Esophagus squamous epithelium (tissue), 5 donors: ENCODE measurements at regions not wholly inside any gene's neighbourhood (a gene's known extent, or its start where the extent isn't known, plus 50 kb on each side); places are given as distances from the start of the nearest gene placed in this dataset.

Source experiments
- DNase-seq: peaks from one replicate; lab custom pipeline; 2025; lab: John Stamatoyannopoulos, UW
- H3K27ac ChIP-seq, 4 donors: fragments of 200-600 bp; sonication (generic); one replicate each; pipeline ENCODE4 v1.5.1; 2016 to 2019; ENCODE audit warnings: mild to moderate bottlenecking in 1 of 4
- H3K27me3 ChIP-seq, 4 donors: fragments of 200-600 bp; sonication (generic); 1 replicate in 3 of 4; 2 replicates in 1 of 4; pipeline versions ENCODE4 v1.5.1 to v1.6.0; 2017 to 2021; ENCODE audit warnings: antibody characterized with exemption in 1 of 4
- H3K36me3 ChIP-seq, 3 donors: fragments of 200-600 bp; sonication (generic); one replicate each; pipeline ENCODE4 v1.5.1; 2016 to 2019
- H3K4me1 ChIP-seq, 3 donors: fragments of 200-600 bp; sonication (generic); one replicate each; pipeline ENCODE4 v1.5.1; 2017 to 2019
- H3K4me3 ChIP-seq, 4 donors: fragments of 200-600 bp; sonication (generic); 1 replicate in 3 of 4; 2 replicates in 1 of 4; pipeline ENCODE4 v1.5.1; 2016 to 2019; ENCODE audit warnings: mild to moderate bottlenecking in 2 of 4, moderate library complexity in 1 of 4
- H3K9me3 ChIP-seq, 3 donors: fragments of 200-600 bp; sonication (generic); one replicate each; pipeline ENCODE4 v1.5.1; 2016 to 2019
- CTCF ChIP-seq, 6 experiments: fragments of 450-650 bp in 4 of 6; fragments of 200-600 bp in 2 of 6; sonication (generic) in 2 of 6; IDR thresholded peaks; one replicate each; pipeline ENCODE4 v1.5.1; 2016 to 2019; ENCODE audit warnings: antibody characterized with exemption in 6 of 6, mild to moderate bottlenecking in 4 of 6, moderate library complexity in 4 of 6
- POLR2A ChIP-seq, 4 donors: fragments of 450-650 bp; IDR thresholded peaks; one replicate each; pipeline ENCODE4 v1.6.1; 2017; ENCODE audit warnings: antibody characterized with exemption in 4 of 4, mild to moderate bottlenecking in 4 of 4, moderate library complexity in 3 of 4
- WGBS, 2 donors: methylation state at CpG; one replicate each; pipeline ENCODE4 v1.1.5; 2018; 5-methylcytosine and 5-hydroxymethylcytosine counted together
- intact Hi-C: fragments of 100-400 bp; cut with DNase I; formaldehyde crosslinking; loops from one replicate; pipeline ENCODE4 v1.15.0; 2022
- donor health status: DM: yes; HTN: yes; CAD: no.

DNA sequence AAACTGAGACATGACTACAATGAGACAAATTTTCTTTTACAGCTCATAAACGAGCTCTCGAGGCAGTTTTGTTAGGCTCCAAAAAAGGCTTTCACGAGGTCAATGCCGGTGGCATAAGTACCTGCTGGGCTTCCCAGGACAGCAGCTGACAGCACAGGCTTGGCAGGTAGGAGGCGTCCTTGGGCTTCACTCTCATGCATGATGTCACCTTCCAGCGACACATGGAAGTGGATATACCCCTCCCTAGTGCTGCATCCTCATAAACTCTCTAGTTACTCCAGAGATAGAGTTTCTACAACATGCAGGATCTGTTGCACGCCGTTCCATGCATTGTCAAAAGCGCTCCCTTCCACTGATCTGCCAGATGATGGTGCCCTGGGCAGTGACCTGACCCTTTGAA is 112.5 kb upstream of the PAXBP1 start:
- no peak for DNase-seq
- Histone ChIP-seq H3K27ac (no peak overlapping the region), H3K4me3 (no peak overlapping the region), H3K9me3 (no peaks in the 10 kb centered on the region), H3K4me1 (no peaks in the 10 kb centered on the region), H3K36me3 (no peaks in the 10 kb centered on the region), H3K27me3 (peaks cover 0 to 6% (median 0%) of the 10 kb centered on the region in 4 donors)
- intact Hi-C loops = no loop called here
- TF ChIP-seq CTCF (IDR thresholded peaks at IDR 0.05) (no peak), POLR2A (IDR thresholded peaks at IDR 0.05) (no peak)
- 69 to 78% methylated on average over 9 of the region's 9 CpGs for WGBS, 2 donors

DNA sequence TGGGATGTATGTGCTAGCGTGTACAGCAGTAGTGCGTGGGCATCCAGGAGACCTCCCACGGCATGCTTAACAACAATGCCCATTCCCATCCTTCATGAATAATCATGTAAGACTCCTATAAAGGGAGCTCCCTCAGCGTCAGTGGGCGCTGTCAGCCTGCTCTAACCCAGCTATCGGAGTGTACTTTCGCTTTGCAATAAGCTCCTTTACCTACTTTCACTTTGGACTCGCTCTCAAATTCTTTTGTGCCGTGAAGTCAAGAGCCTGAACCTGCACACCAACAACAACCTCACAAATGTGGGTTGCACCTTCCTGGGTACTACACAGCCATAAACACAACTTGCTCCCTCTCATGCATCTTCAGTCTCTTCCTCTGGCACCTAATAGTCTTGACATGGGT is 114.8 kb upstream of the PAXBP1 start:
- intact Hi-C loops = no loop called here
- Histone ChIP-seq H3K4me3 (peak overlapping the region in 1 of 4 donors; percentile 45), H3K36me3 (no peaks in the 10 kb centered on the region), H3K4me1 (no peaks in the 10 kb centered on the region), H3K27ac (no peak overlapping the region), H3K27me3 (peaks cover 0 to 10% (median 0%) of the 10 kb centered on the region in 4 donors), H3K9me3 (no peaks in the 10 kb centered on the region)
- 70 to 87% methylated on average over 9 of the region's 9 CpGs for WGBS, 2 donors
- TF ChIP-seq CTCF (IDR thresholded peaks at IDR 0.05) (no peak), POLR2A (IDR thresholded peaks at IDR 0.05) (no peak)
- no peak for DNase-seq

DNA sequence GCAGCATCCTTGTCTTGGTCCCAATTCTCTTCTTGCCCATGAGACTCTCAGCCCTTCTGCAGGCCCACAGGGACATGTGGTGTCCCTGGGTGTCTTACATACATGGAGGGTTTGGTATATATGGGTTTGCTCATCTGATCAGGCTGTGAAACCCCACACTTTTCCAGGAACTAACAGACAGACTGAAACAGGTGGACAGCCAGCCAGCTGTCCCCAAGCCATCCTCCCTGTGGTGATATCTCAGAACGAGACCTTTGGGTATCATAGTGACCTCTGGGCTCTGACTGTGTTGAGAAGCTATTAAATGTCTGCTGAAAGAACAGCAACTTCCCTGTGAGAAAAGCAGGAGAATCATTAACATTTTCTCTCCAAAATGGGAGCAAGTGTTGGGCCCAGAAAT is 115.5 kb upstream of the PAXBP1 start:
- Histone ChIP-seq H3K4me3 (no peak overlapping the region), H3K9me3 (no peaks in the 10 kb centered on the region), H3K4me1 (no peaks in the 10 kb centered on the region), H3K27ac (no peak overlapping the region), H3K36me3 (no peaks in the 10 kb centered on the region), H3K27me3 (peaks cover 0 to 10% (median 0%) of the 10 kb centered on the region in 4 donors)
- no peak for TF ChIP-seq POLR2A (IDR thresholded peaks at IDR 0.05)
- TF ChIP-seq CTCF (IDR thresholded peaks at IDR 0.05) = no peak
- 43 to 75% methylated on average over 1 of the region's 1 CpG for WGBS, 2 donors
- no peak for DNase-seq
- intact Hi-C loops = no loop called here

DNA sequence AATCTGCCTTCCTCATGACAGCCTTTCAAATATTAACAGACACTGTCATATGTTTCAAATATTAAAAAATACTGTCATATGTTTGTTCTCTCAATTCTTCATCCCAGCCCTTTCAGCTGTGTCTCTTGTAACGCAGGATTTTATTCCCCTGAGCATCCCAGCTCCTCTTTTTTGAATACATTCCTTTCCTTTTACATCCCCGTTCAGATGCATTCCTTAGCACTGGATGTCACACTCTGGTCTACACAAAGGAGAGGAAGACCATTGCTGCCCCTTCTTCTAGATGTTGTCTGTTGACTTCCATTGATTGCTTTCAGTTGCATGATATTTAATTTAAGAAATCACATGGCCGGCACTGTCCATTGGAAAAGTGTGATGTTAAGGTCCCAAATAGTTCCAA is 117.4 kb upstream of the PAXBP1 start:
- intact Hi-C loops = no loop called here
- TF ChIP-seq POLR2A (IDR thresholded peaks at IDR 0.05) = no peak
- TF ChIP-seq CTCF (IDR thresholded peaks at IDR 0.05) = no peak
- H3K27ac ChIP-seq = no peak overlapping the region
- H3K4me3 ChIP-seq = no peak overlapping the region
- DNase-seq = no peak
- H3K4me1 ChIP-seq = no peaks in the 10 kb centered on the region
- no peaks in the 10 kb centered on the region for H3K9me3 ChIP-seq
- H3K27me3 ChIP-seq = peaks cover 0 to 15% (median 0%) of the 10 kb centered on the region in 4 donors
- H3K36me3 ChIP-seq = no peaks in the 10 kb centered on the region
- 53 to 62% methylated on average over 3 of the region's 3 CpGs for WGBS, 2 donors

- intact Hi-C loops = no loop called here
- no peak for DNase-seq
- Histone ChIP-seq H3K9me3 (no peaks in the 10 kb centered on the region), H3K27ac (no peak overlapping the region), H3K36me3 (no peaks in the 10 kb centered on the region), H3K4me1 (no peaks in the 10 kb centered on the region), H3K4me3 (no peak overlapping the region), H3K27me3 (peaks cover 0 to 15% (median 0%) of the 10 kb centered on the region in 4 donors)
- 69 to 80% methylated on average over 3 of the region's 3 CpGs for WGBS, 2 donors
- TF ChIP-seq POLR2A (IDR thresholded peaks at IDR 0.05) (no peak), CTCF (IDR thresholded peaks at IDR 0.05) (no peak)
Measured at GRCh38 chr21:32889596-32889995, 118.0 kb upstream of the PAXBP1 start.
